ENCODE measurements at regions not wholly inside any gene's neighbourhood (a gene's known extent, or its start where the extent isn't known, plus 50 kb on each side); places are given as distances from the start of the nearest gene placed in this dataset.

- Histone ChIP-seq H3K4me2 (ENCODE audit: low read length) (no peak overlapping the region), H2AFZ (ENCODE audit: low read depth, low read length) (no peak overlapping the region), H3K79me2 (ENCODE audit: low read length) (no peaks in the 10 kb centered on the region), H3K4me1 (ENCODE audit: low read length) (peaks cover 26% of the 10 kb centered on the region), H3K27me3 (ENCODE audit: low read depth, low read length) (0 out of 2 replicates have a peak, but pooled peaks cover 16% of the 10 kb centered on the region), H3K4me3 (ENCODE audit: low read length) (no peak overlapping the region), H3K27ac (ENCODE audit: low read length) (no peak overlapping the region), H4K20me1 (ENCODE audit: insufficient read depth, low read length) (no peaks in the 10 kb centered on the region), H3K9ac (ENCODE audit: low read length) (no peak overlapping the region), H3K9me3 (ENCODE audit: insufficient read depth, low read length) (no peaks in the 10 kb centered on the region), H3K36me3 (replicated peaks; ENCODE audit: low read depth, low read length) (no peaks in the 10 kb centered on the region)
- TF ChIP-seq CTCF (IDR thresholded peaks at IDR 0.05; ENCODE audit: low read depth, low read length) (no peak), EZH2phosphoT487 (IDR thresholded peaks at IDR 0.05; ENCODE audit: low read depth) (no peak)
Measured at GRCh38 chr11:87740968-87741367, 434.3 kb downstream of the RAB38 start.

DNA sequence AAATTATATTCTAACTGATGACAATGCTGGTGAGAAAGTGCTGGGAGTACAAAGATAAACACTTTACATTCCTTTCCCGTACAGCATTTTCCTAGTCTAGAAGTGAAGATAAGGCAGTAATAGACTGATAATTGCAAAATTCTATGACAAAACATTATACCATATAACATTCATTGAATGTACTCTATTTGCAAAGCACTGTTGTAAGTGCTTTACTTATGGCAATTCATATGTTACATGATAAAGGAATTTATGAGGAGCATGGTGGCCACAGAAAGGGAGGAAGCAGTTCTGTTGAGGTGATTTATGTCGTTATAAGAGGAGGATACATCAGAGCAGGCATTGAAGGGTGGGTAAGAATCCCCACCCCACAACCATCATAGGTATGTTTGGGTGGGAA is 434.8 kb downstream of the RAB38 start:
- TF ChIP-seq CTCF (IDR thresholded peaks at IDR 0.05; ENCODE audit: low read depth, low read length): no peak
- TF ChIP-seq EZH2phosphoT487 (IDR thresholded peaks at IDR 0.05; ENCODE audit: low read depth): no peak
- no peaks in the 10 kb centered on the region for H3K9me3 ChIP-seq (ENCODE audit: insufficient read depth, low read length)
- H2AFZ ChIP-seq (ENCODE audit: low read depth, low read length): no peak overlapping the region

GRCh38 chr11:87739766-87740165 is 435.5 kb downstream of the RAB38 start:
- Histone ChIP-seq H3K27ac (ENCODE audit: low read length) (no peak overlapping the region), H3K27me3 (ENCODE audit: low read depth, low read length) (0 out of 2 replicates have a peak, but pooled peaks cover 9% of the 10 kb centered on the region), H3K4me1 (ENCODE audit: low read length) (peaks cover 36% of the 10 kb centered on the region), H2AFZ (ENCODE audit: low read depth, low read length) (no peak overlapping the region), H3K9me3 (ENCODE audit: insufficient read depth, low read length) (no peaks in the 10 kb centered on the region), H3K9ac (ENCODE audit: low read length) (no peak overlapping the region), H3K4me3 (ENCODE audit: low read length) (no peak overlapping the region), H3K79me2 (ENCODE audit: low read length) (no peaks in the 10 kb centered on the region), H3K36me3 (replicated peaks; ENCODE audit: low read depth, low read length) (no peaks in the 10 kb centered on the region), H3K4me2 (ENCODE audit: low read length) (peak overlapping the region; percentile 52), H4K20me1 (ENCODE audit: insufficient read depth, low read length) (no peaks in the 10 kb centered on the region)
- TF ChIP-seq CTCF (IDR thresholded peaks at IDR 0.05; ENCODE audit: low read depth, low read length) (no peak), EZH2phosphoT487 (IDR thresholded peaks at IDR 0.05; ENCODE audit: low read depth) (no peak)

More for the DNA sequence above, 434.8 kb downstream of the RAB38 start:
- no peaks in the 10 kb centered on the region for H4K20me1 ChIP-seq (ENCODE audit: insufficient read depth, low read length)
- H3K4me1 ChIP-seq (ENCODE audit: low read length): peaks cover 29% of the 10 kb centered on the region
- no peak overlapping the region for H3K9ac ChIP-seq (ENCODE audit: low read length)
- H3K4me3 ChIP-seq (ENCODE audit: low read length): no peak overlapping the region
- 0 out of 2 replicates have a peak, but pooled peaks cover 13% of the 10 kb centered on the region for H3K27me3 ChIP-seq (ENCODE audit: low read depth, low read length)
- H3K4me2 ChIP-seq (ENCODE audit: low read length): no peak overlapping the region; the same call in 1 of the 2 replicates
- no peaks in the 10 kb centered on the region for H3K36me3 ChIP-seq (replicated peaks; ENCODE audit: low read depth, low read length)
- H3K27ac ChIP-seq (ENCODE audit: low read length): no peak overlapping the region
- H3K79me2 ChIP-seq (ENCODE audit: low read length): no peaks in the 10 kb centered on the region

DNA sequence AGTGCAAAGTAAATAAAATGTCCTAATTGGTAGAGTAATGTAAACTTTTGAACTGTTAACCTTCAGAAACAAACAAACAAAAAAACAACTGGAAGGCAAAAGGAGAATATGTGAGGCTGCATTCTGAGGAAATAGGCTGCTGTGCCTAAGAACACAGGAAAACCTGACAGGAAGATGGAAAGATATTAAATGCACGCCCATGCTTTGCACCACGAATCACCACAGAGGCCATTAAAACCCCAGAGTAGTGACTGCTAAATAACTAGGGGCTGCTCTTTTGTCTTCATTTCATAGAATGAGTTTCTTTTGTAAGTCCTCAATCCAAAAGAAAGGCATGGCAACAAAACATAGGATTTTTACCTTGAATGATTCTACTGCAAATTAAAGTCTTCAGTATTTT is 436.0 kb downstream of the RAB38 start:
- TF ChIP-seq EZH2phosphoT487 (IDR thresholded peaks at IDR 0.05; ENCODE audit: low read depth) (no peak), CTCF (IDR thresholded peaks at IDR 0.05; ENCODE audit: low read depth, low read length) (no peak)
- Histone ChIP-seq H4K20me1 (ENCODE audit: insufficient read depth, low read length) (no peaks in the 10 kb centered on the region), H3K27me3 (ENCODE audit: low read depth, low read length) (0 out of 2 replicates have a peak, but pooled peaks cover 6% of the 10 kb centered on the region), H3K27ac (ENCODE audit: low read length) (no peak overlapping the region), H3K36me3 (replicated peaks; ENCODE audit: low read depth, low read length) (no peaks in the 10 kb centered on the region), H2AFZ (ENCODE audit: low read depth, low read length) (no peak overlapping the region), H3K9me3 (ENCODE audit: insufficient read depth, low read length) (no peaks in the 10 kb centered on the region), H3K4me1 (ENCODE audit: low read length) (peaks cover 41% of the 10 kb centered on the region), H3K4me3 (ENCODE audit: low read length) (peak overlapping the region; percentile 11; the same call in 1 of the 2 replicates), H3K79me2 (ENCODE audit: low read length) (no peaks in the 10 kb centered on the region), H3K4me2 (ENCODE audit: low read length) (peak overlapping the region; percentile 52), H3K9ac (ENCODE audit: low read length) (no peak overlapping the region)
